Lung (tissue), 11 donors: ENCODE measurements at regions not wholly inside any gene's neighbourhood (a gene's known extent, or its start where the extent isn't known, plus 50 kb on each side); places are given as distances from the start of the nearest gene placed in this dataset.

Source experiments
- ATAC-seq: fragments of 200-7000 bp; cut with Tn5 transposase; one replicate; pipeline ENCODE4 v1.9.1; 2020; ENCODE audit warnings: moderate number of reproducible peaks; ENCODE audit not compliant: insufficient read depth, low FRiP score
- DNase-seq, 3 donors: peaks; one replicate each; pipeline ENCODE4 v3.0.0-alpha.2; 2013 to 2017
- H3K27ac ChIP-seq, 2 donors: one replicate each; pipeline ENCODE4 v1.5.1; 2013; ENCODE audit warnings: mild to moderate bottlenecking in 2 of 2, moderate library complexity in 2 of 2, control low read depth in 1 of 2, inconsistent platforms in 1 of 2, low read depth in 1 of 2, low read length in 1 of 2
- H3K27me3 ChIP-seq, 3 donors: one replicate each; pipeline ENCODE4 v1.5.1; 2013; ENCODE audit warnings: low read length in 2 of 3; ENCODE audit not compliant: control insufficient read depth in 3 of 3, insufficient read depth in 3 of 3
- H3K36me3 ChIP-seq, 4 donors: one replicate each; pipeline ENCODE4 v1.5.1; 2013; ENCODE audit warnings: low read length in 4 of 4, mild to moderate bottlenecking in 1 of 4, moderate library complexity in 1 of 4; ENCODE audit not compliant: control insufficient read depth in 4 of 4, insufficient read depth in 4 of 4
- H3K4me1 ChIP-seq, 5 donors: one replicate each; pipeline ENCODE4 v1.5.1; 2013; ENCODE audit warnings: low read length in 5 of 5, mild to moderate bottlenecking in 2 of 5, moderate library complexity in 1 of 5; ENCODE audit not compliant: control insufficient read depth in 5 of 5, insufficient read depth in 5 of 5
- H3K4me3 ChIP-seq: one replicate; pipeline ENCODE4 v1.5.1; 2013; ENCODE audit warnings: mild to moderate bottlenecking, control low read depth, moderate library complexity
- H3K9ac ChIP-seq, 2 donors: one replicate each; pipeline ENCODE4 v1.5.1; 2013; ENCODE audit warnings: low read length in 2 of 2, control low read depth in 1 of 2; ENCODE audit not compliant: insufficient read depth in 1 of 2
- H3K9me3 ChIP-seq, 4 donors: one replicate each; pipeline ENCODE4 v1.5.1; 2013; ENCODE audit warnings: low read length in 3 of 4, mild to moderate bottlenecking in 1 of 4, moderate library complexity in 1 of 4; ENCODE audit not compliant: control insufficient read depth in 4 of 4, insufficient read depth in 3 of 4
- CTCF ChIP-seq: IDR thresholded peaks from 2 replicates; pipeline ENCODE4 v1.5.1; 2012; ENCODE audit warnings: mild to moderate bottlenecking; ENCODE audit errors: control extremely low read depth, extremely low read depth
- WGBS, 2 donors: extraction: QIAGEN DNeasy Blood & Tissue Kit; methylation state at CpG; one replicate each; pipeline ENCODE4 v1.1.7; 2013; 5-methylcytosine and 5-hydroxymethylcytosine counted together
- donor health status: control.
- donor health status: control.
- donor health status: Bipolar disorder and iron deficiency.
- donor health status: healthy.
- donor health status: DM: yes; HTN: yes; CAD: no.

GRCh38 chr13:73937441-73937840, 196.8 kb downstream of the KLF12 start:
- no peaks in the 10 kb centered on the region for H3K9me3 ChIP-seq
- TF ChIP-seq CTCF, result no peak
- no peak overlapping the region for H3K27ac ChIP-seq
- H3K9ac ChIP-seq, result no peak overlapping the region
- WGBS, 2 donors, result 94 to 97% methylated on average over 1 of the region's 1 CpG
- H3K4me3 ChIP-seq, result no peak overlapping the region
- H3K27me3 ChIP-seq, result no peaks in the 10 kb centered on the region
- no peak for ATAC-seq
- H3K4me1 ChIP-seq, result peaks cover 0 to 4% (median 0%) of the 10 kb centered on the region in 5 donors
- H3K36me3 ChIP-seq, result peaks cover 0 to 10% (median 2%) of the 10 kb centered on the region in 4 donors
- DNase-seq, result no peak

DNA sequence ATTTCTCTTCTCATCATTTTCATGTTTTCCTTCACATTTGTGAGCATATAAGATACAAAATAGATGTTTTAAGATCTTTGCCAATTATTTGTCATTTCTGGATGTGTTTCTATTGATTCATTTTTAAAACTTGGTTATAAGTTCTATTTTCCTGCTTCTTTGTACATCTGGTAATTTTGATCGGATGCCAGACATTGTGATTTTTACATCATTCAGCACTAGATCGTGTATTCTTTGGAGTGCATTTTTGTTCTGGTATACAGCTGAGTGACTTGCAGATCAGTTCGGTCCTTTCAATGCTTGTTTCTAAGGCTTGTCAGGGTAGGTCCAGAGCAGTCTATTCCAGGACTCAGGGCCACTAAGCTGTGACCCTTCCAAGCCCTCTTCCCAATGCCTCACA, 198.2 kb downstream of the KLF12 start:
- Histone ChIP-seq H3K36me3 (peaks cover 0 to 4% (median 0%) of the 10 kb centered on the region in 4 donors), H3K4me1 (peaks cover 0 to 4% (median 0%) of the 10 kb centered on the region in 5 donors), H3K9ac (no peak overlapping the region), H3K9me3 (no peaks in the 10 kb centered on the region), H3K4me3 (no peak overlapping the region), H3K27ac (no peak overlapping the region), H3K27me3 (no peaks in the 10 kb centered on the region)
- 92 to 93% methylated on average over 3 of the region's 3 CpGs for WGBS, 2 donors
- TF ChIP-seq CTCF, result no peak
- DNase-seq, result peak in 2 of 3 donors; percentile 27 to 55
- ATAC-seq, result no peak

GRCh38 chr13:73934771-73935170, 199.4 kb downstream of the KLF12 start:
- 96 to 98% methylated on average over 3 of the region's 3 CpGs for WGBS, 2 donors

More at GRCh38 chr13:73934771-73935170, 199.4 kb downstream of the KLF12 start:
- H3K4me3 ChIP-seq, result no peak overlapping the region
- ATAC-seq, result no peak
- H3K4me1 ChIP-seq, result peaks cover 0 to 4% (median 0%) of the 10 kb centered on the region in 5 donors
- no peaks in the 10 kb centered on the region for H3K27me3 ChIP-seq
- no peak for TF ChIP-seq CTCF
- no peaks in the 10 kb centered on the region for H3K9me3 ChIP-seq
- H3K27ac ChIP-seq, result no peak overlapping the region
- DNase-seq, result no peak
- H3K36me3 ChIP-seq, result no peaks in the 10 kb centered on the region
- no peak overlapping the region for H3K9ac ChIP-seq
